Gastroesophageal sphincter (tissue), 4 donors: ENCODE measurements at regions not wholly inside any gene's neighbourhood (a gene's known extent, or its start where the extent isn't known, plus 50 kb on each side); places are given as distances from the start of the nearest gene placed in this dataset.

ENCODE experiments used
- ATAC-seq: fragments of 150-250 bp; one replicate; pipeline ENCODE4 v1.9.1; 2016; ENCODE audit warnings: mild to moderate bottlenecking, moderate library complexity
- H3K27ac ChIP-seq, 4 donors: fragments of 200-600 bp; sonication (generic) in 3 of 4; 1 replicate in 3 of 4; 2 replicates in 1 of 4; pipeline ENCODE4 v1.5.1; 2016 to 2019
- H3K27me3 ChIP-seq: fragments of 200-600 bp; sonication (generic); one replicate; pipeline ENCODE4 v1.5.1; 2019
- H3K36me3 ChIP-seq, 2 donors: fragments of 200-600 bp; sonication (generic); one replicate each; pipeline ENCODE4 v1.5.1; 2019; ENCODE audit warnings: control low read depth in 1 of 2
- H3K4me1 ChIP-seq, 3 donors: fragments of 200-600 bp; sonication (generic); 1 replicate in 2 of 3; 2 replicates in 1 of 3; pipeline ENCODE4 v1.5.1; 2016 to 2019; ENCODE audit warnings: control low read depth in 2 of 3
- H3K4me3 ChIP-seq, 2 donors: fragments of 200-600 bp; sonication (generic); one replicate each; pipeline ENCODE4 v1.5.1; 2019; ENCODE audit warnings: mild to moderate bottlenecking in 1 of 2, moderate library complexity in 1 of 2
- H3K9me3 ChIP-seq, 3 donors: fragments of 200-600 bp; sonication (generic); one replicate each; pipeline ENCODE4 v1.5.1; 2017 to 2019; ENCODE audit warnings: control low read depth in 2 of 3
- EP300 ChIP-seq: sonication (generic); formaldehyde crosslinking; IDR thresholded peaks from one replicate; pipeline ENCODE4 v1.6.1; 2017; ENCODE audit warnings: antibody characterized with exemption, mild to moderate bottlenecking
- POLR2A ChIP-seq, 2 donors: fragments of 450-650 bp; IDR thresholded peaks; one replicate each; pipeline ENCODE4 v1.6.1; 2017; ENCODE audit warnings: antibody characterized with exemption in 2 of 2, mild to moderate bottlenecking in 2 of 2, moderate library complexity in 1 of 2
- POLR2AphosphoS5 ChIP-seq: sonication (generic); formaldehyde crosslinking; IDR thresholded peaks from one replicate; pipeline ENCODE4 v1.6.1; 2017; ENCODE audit warnings: antibody characterized with exemption
- WGBS, 2 donors: methylation state at CpG; one replicate each; pipeline ENCODE4 v1.1.5; 2018; ENCODE audit warnings: low coverage in 1 of 2; 5-methylcytosine and 5-hydroxymethylcytosine counted together
- TF ChIP-seq, protein P1 (sequence below), 4 experiments: fragments of 200-600 bp in 2 of 4; fragments of 450-650 bp in 2 of 4; sonication (generic) in 1 of 4; IDR thresholded peaks; one replicate each; pipeline ENCODE4 v1.5.1; 2017 to 2019; ENCODE audit warnings: antibody characterized with exemption in 4 of 4, mild to moderate bottlenecking in 2 of 4, moderate library complexity in 2 of 4

DNA sequence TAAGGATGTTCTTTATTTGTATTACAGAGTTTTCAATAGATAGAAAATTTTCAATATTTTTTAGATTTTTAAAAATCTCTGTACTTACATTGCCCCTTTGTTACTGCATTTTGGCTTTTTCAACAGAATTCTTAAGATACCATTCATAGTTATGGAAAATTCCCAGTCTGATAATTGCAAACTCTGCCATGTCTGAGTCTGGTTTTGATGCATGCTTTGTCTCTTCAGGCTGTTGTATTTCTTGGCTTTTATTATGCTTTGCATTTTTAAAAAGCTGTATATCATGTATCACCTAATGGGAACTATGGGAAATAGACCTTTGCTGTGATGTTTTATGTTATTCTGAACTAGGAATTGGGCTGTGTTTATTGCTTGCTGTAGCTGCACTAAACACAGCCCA is 898.9 kb upstream of the ADGRB3 start:
- H3K9me3 ChIP-seq: no peaks in the 10 kb centered on the region
- H3K27ac ChIP-seq: no peak overlapping the region
- no peaks in the 10 kb centered on the region for H3K36me3 ChIP-seq
- no peak for TF ChIP-seq POLR2A (IDR thresholded peaks at IDR 0.05)
- TF ChIP-seq, protein P1, sequence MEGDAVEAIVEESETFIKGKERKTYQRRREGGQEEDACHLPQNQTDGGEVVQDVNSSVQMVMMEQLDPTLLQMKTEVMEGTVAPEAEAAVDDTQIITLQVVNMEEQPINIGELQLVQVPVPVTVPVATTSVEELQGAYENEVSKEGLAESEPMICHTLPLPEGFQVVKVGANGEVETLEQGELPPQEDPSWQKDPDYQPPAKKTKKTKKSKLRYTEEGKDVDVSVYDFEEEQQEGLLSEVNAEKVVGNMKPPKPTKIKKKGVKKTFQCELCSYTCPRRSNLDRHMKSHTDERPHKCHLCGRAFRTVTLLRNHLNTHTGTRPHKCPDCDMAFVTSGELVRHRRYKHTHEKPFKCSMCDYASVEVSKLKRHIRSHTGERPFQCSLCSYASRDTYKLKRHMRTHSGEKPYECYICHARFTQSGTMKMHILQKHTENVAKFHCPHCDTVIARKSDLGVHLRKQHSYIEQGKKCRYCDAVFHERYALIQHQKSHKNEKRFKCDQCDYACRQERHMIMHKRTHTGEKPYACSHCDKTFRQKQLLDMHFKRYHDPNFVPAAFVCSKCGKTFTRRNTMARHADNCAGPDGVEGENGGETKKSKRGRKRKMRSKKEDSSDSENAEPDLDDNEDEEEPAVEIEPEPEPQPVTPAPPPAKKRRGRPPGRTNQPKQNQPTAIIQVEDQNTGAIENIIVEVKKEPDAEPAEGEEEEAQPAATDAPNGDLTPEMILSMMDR (IDR thresholded peaks at IDR 0.05): no peak
- TF ChIP-seq EP300: no peak
- no peak for TF ChIP-seq POLR2AphosphoS5
- H3K4me3 ChIP-seq: no peak overlapping the region
- H3K4me1 ChIP-seq: no peaks in the 10 kb centered on the region
- H3K27me3 ChIP-seq: no peaks in the 10 kb centered on the region
- ATAC-seq: no peak

GRCh38 chr6:67735623-67736022 is 899.5 kb upstream of the ADGRB3 start:
- no peak for ATAC-seq
- no peaks in the 10 kb centered on the region for H3K9me3 ChIP-seq
- no peaks in the 10 kb centered on the region for H3K4me1 ChIP-seq
- H3K27me3 ChIP-seq: no peaks in the 10 kb centered on the region
- no peak for TF ChIP-seq EP300
- TF ChIP-seq, protein P1 (IDR thresholded peaks at IDR 0.05): no peak
- TF ChIP-seq POLR2A (IDR thresholded peaks at IDR 0.05): no peak
- no peak for TF ChIP-seq POLR2AphosphoS5
- H3K27ac ChIP-seq: no peak overlapping the region
- no peak overlapping the region for H3K4me3 ChIP-seq
- 80 to 92% methylated on average over 1 of the region's 1 CpG for WGBS, 2 donors
- H3K36me3 ChIP-seq: no peaks in the 10 kb centered on the region

DNA sequence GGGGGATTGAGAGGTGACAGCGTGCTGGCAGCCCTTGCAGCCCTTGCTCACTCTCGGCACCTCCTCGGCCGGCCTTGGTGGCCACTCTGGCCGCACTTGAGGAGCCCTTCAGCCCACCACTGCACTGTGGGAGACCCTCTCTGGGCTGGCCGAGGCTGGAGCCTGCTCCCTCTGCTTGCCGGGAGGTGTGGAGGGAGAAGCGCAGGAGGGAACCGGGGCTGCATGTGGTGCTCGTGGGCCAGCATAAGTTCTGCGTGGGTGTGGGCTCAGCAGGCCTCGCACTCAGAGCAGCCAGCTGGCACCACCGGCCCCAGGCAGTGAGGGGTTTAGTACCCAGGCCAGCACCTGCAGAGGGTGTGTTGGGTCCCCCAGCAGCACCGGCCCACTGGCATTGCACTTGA is 912.2 kb upstream of the ADGRB3 start:
- Histone ChIP-seq H3K27ac (no peak overlapping the region), H3K9me3 (peaks cover 0 to 12% (median 0%) of the 10 kb centered on the region in 3 donors), H3K27me3 (no peaks in the 10 kb centered on the region), H3K4me3 (no peak overlapping the region), H3K4me1 (no peaks in the 10 kb centered on the region), H3K36me3 (no peaks in the 10 kb centered on the region)
- TF ChIP-seq POLR2A (IDR thresholded peaks at IDR 0.05) (no peak), EP300 (no peak), POLR2AphosphoS5 (no peak)
- TF ChIP-seq, protein P1 (IDR thresholded peaks at IDR 0.05): no peak
- no CpG with 5 or more reads among the region's 14 CpGs for WGBS, 2 donors
- ATAC-seq: no peak

GRCh38 chr6:67717281-67717680 is 917.8 kb upstream of the ADGRB3 start:
- Histone ChIP-seq H3K4me3 (no peak overlapping the region), H3K9me3 (no peaks in the 10 kb centered on the region)
- TF ChIP-seq POLR2A (IDR thresholded peaks at IDR 0.05) (no peak), POLR2AphosphoS5 (no peak), EP300 (no peak)
- TF ChIP-seq, protein P1 (IDR thresholded peaks at IDR 0.05): no peak

GRCh38 chr6:67706388-67706787 is 928.7 kb upstream of the ADGRB3 start:
- Histone ChIP-seq H3K27ac (no peak overlapping the region), H3K4me1 (no peaks in the 10 kb centered on the region), H3K4me3 (no peak overlapping the region), H3K9me3 (peaks cover 0 to 6% (median 0%) of the 10 kb centered on the region in 3 donors), H3K36me3 (no peaks in the 10 kb centered on the region), H3K27me3 (no peaks in the 10 kb centered on the region)
- ATAC-seq: no peak
- no peak for TF ChIP-seq POLR2A (IDR thresholded peaks at IDR 0.05)
- TF ChIP-seq POLR2AphosphoS5: no peak
- no peak for TF ChIP-seq EP300
- 74 to 88% methylated on average over 1 to 2 of the region's 2 CpGs for WGBS, 2 donors

More at GRCh38 chr6:67717281-67717680, 917.8 kb upstream of the ADGRB3 start:
- no peak overlapping the region for H3K27ac ChIP-seq
- 17 to 40% methylated on average over 3 of the region's 3 CpGs for WGBS, 2 donors
- no peak for ATAC-seq
- H3K27me3 ChIP-seq: no peaks in the 10 kb centered on the region
- H3K36me3 ChIP-seq: no peaks in the 10 kb centered on the region
- no peaks in the 10 kb centered on the region for H3K4me1 ChIP-seq
